Left ventricle myocardium inferior (tissue), 1 donor: ENCODE measurements at regions not wholly inside any gene's neighbourhood (a gene's known extent, or its start where the extent isn't known, plus 50 kb on each side); places are given as distances from the start of the nearest gene placed in this dataset.
"Not testable (repeated sequence)": the region's sequence is repeated elsewhere in the genome, so short reads cannot be mapped to it uniquely, and the experiment has no call there.

Experiments used
- DNase-seq: peaks from one replicate; pipeline ENCODE4 v3.0.0-alpha.2; 2020
- H3K27ac ChIP-seq: fragments of 200-600 bp; replicated peaks from 2 replicates; pipeline ENCODE4 v1.8.0; 2021
- H3K27me3 ChIP-seq: fragments of 200-600 bp; 2 replicates; pipeline ENCODE4 v1.8.0; 2021; ENCODE audit warnings: low read depth
- H3K36me3 ChIP-seq: fragments of 200-600 bp; 2 replicates; pipeline ENCODE4 v1.8.0; 2021
- H3K4me1 ChIP-seq: fragments of 200-600 bp; 2 replicates; pipeline ENCODE4 v1.8.0; 2021
- H3K4me3 ChIP-seq: fragments of 200-600 bp; 2 replicates; pipeline ENCODE4 v1.8.0; 2021; ENCODE audit warnings: mild to moderate bottlenecking, moderate library complexity
- H3K9me3 ChIP-seq: fragments of 200-600 bp; replicated peaks from 2 replicates; pipeline ENCODE4 v1.8.0; 2021
- CTCF ChIP-seq: fragments of 200-600 bp; IDR thresholded peaks from 2 replicates; pipeline ENCODE4 v1.8.0; 2021; ENCODE audit warnings: antibody characterized with exemption, mild to moderate bottlenecking, borderline replicate concordance
- intact Hi-C: fragments of 100-400 bp; cut with micrococcal nuclease; formaldehyde crosslinking; loops from one replicate; pipeline ENCODE4 v1.11.0; 2022
- donor health status: DM: no; HTN: yes; CAD: no; lungs with severe emphysema.

- no peak overlapping the region for H3K27ac ChIP-seq
Measured at GRCh38 chr13:54091884-54092283, 1063.3 kb downstream of the OLFM4 start.

GRCh38 chr13:54092686-54093085 lies 1064.1 kb downstream of the OLFM4 start:
- no peak for TF ChIP-seq CTCF
- Histone ChIP-seq H3K4me3 (no peak overlapping the region), H3K27ac (no peak overlapping the region), H3K36me3 (no peaks in the 10 kb centered on the region), H3K4me1 (no peaks in the 10 kb centered on the region), H3K9me3 (peaks cover 17% of the 10 kb centered on the region), H3K27me3 (no peaks in the 10 kb centered on the region)
- intact Hi-C loops = no loop called here
- DNase-seq = no peak

More at GRCh38 chr13:54091884-54092283, 1063.3 kb downstream of the OLFM4 start:
- H3K9me3 ChIP-seq = peaks cover 17% of the 10 kb centered on the region
- TF ChIP-seq CTCF = no peak
- no peak for DNase-seq
- no peaks in the 10 kb centered on the region for H3K27me3 ChIP-seq
- no peaks in the 10 kb centered on the region for H3K4me1 ChIP-seq
- no peaks in the 10 kb centered on the region for H3K36me3 ChIP-seq
- H3K4me3 ChIP-seq = no peak overlapping the region
- intact Hi-C loops = no loop called here

GRCh38 chr13:54110597-54110996 lies 1082.0 kb downstream of the OLFM4 start:
- no peak for DNase-seq
- no peaks in the 10 kb centered on the region for H3K9me3 ChIP-seq
- no peak overlapping the region for H3K27ac ChIP-seq
- intact Hi-C loops = no loop called here
- no peaks in the 10 kb centered on the region for H3K27me3 ChIP-seq
- no peak overlapping the region for H3K4me3 ChIP-seq
- H3K36me3 ChIP-seq = no peaks in the 10 kb centered on the region
- no peak for TF ChIP-seq CTCF
- H3K4me1 ChIP-seq = no peaks in the 10 kb centered on the region

- Histone ChIP-seq H3K9me3 (no peaks in the 10 kb centered on the region), H3K4me1 (no peaks in the 10 kb centered on the region), H3K4me3 (no peak overlapping the region), H3K27me3 (no peaks in the 10 kb centered on the region), H3K36me3 (no peaks in the 10 kb centered on the region), H3K27ac (no peak overlapping the region)
- intact Hi-C loops = no loop called here
- DNase-seq = no peak
- no peak for TF ChIP-seq CTCF
Measured at GRCh38 chr13:54124700-54125099, 1096.1 kb downstream of the OLFM4 start.

GRCh38 chr13:54130931-54131330 lies 1102.3 kb downstream of the OLFM4 start:
- H3K27ac ChIP-seq, intact Hi-C loops, H3K9me3 ChIP-seq: not testable (repeated sequence)

GRCh38 chr13:54131433-54131832 lies 1102.8 kb downstream of the OLFM4 start:
- H3K36me3 ChIP-seq, H3K27me3 ChIP-seq, H3K4me1 ChIP-seq, H3K4me3 ChIP-seq, H3K27ac ChIP-seq, DNase-seq, H3K9me3 ChIP-seq, intact Hi-C loops: not testable (repeated sequence)

More at GRCh38 chr13:54130931-54131330, 1102.3 kb downstream of the OLFM4 start:
- not testable (repeated sequence) for DNase-seq, H3K4me1 ChIP-seq, H3K27me3 ChIP-seq, H3K4me3 ChIP-seq, H3K36me3 ChIP-seq

GRCh38 chr13:54132127-54132526 lies 1103.5 kb downstream of the OLFM4 start:
- H3K4me1 ChIP-seq, H3K27ac ChIP-seq, H3K36me3 ChIP-seq, H3K9me3 ChIP-seq, H3K4me3 ChIP-seq, H3K27me3 ChIP-seq, DNase-seq, intact Hi-C loops: not testable (repeated sequence)

- H3K27me3 ChIP-seq, H3K4me1 ChIP-seq, H3K4me3 ChIP-seq, H3K36me3 ChIP-seq, H3K27ac ChIP-seq, DNase-seq, intact Hi-C loops, H3K9me3 ChIP-seq: not testable (repeated sequence)
Measured at GRCh38 chr13:54132720-54133119, 1104.1 kb downstream of the OLFM4 start.
